Right cardiac atrium (tissue), 5 donors: ENCODE measurements at regions not wholly inside any gene's neighbourhood (a gene's known extent, or its start where the extent isn't known, plus 50 kb on each side); places are given as distances from the start of the nearest gene placed in this dataset.

Experiments used
- ATAC-seq, 2 donors: fragments of 200-7000 bp; cut with Tn5 transposase; one replicate each; pipeline versions ENCODE4 v1.8.0 to v1.9.1; 2020; ENCODE audit warnings: moderate library complexity in 2 of 2, mild to moderate bottlenecking in 1 of 2
- DNase-seq, 3 donors: peaks; one replicate each; pipeline ENCODE4 v3.0.0-alpha.2; 2020
- H3K27ac ChIP-seq: one replicate; pipeline ENCODE4 v1.5.1; 2013; ENCODE audit warnings: mild to moderate bottlenecking, low read length, control low read depth, moderate library complexity
- H3K27me3 ChIP-seq: one replicate; pipeline ENCODE4 v1.6.1; 2013; ENCODE audit not compliant: control insufficient read depth, insufficient read depth
- H3K4me1 ChIP-seq: one replicate; pipeline ENCODE4 v1.6.1; 2013; ENCODE audit warnings: low read length; ENCODE audit not compliant: control insufficient read depth, insufficient read depth
- H3K4me3 ChIP-seq: one replicate; pipeline ENCODE4 v1.5.1; 2013; ENCODE audit warnings: low read length, control low read depth
- H3K9me3 ChIP-seq: one replicate; pipeline ENCODE4 v1.6.1; 2013; ENCODE audit warnings: low read length; ENCODE audit not compliant: control insufficient read depth
- WGBS: extraction: QIAGEN DNeasy Blood & Tissue Kit; methylation state at CpG from one replicate; pipeline ENCODE4 v1.1.7; 2013; 5-methylcytosine and 5-hydroxymethylcytosine counted together
- intact Hi-C, 4 donors: fragments of 100-400 bp; cut with DNase I; formaldehyde crosslinking; loops; one replicate each; pipeline versions ENCODE4 v1.11.0 to v1.14.0; 2022 to 2023
- donor health status: healthy with polysubstance abuse.
- donor health status: DM: no; HTN: yes; CAD: no.
- donor health status: DM: no; HTN: no; CAD: no.
- donor health status: DM: no; HTN: yes; CAD: no; lungs with severe emphysema.
- donor health status: DM: yes; HTN: yes; CAD: no.

GRCh38 chr5:173420108-173420507, 91.9 kb upstream of the STC2 start:
- no peak overlapping the region for H3K27ac ChIP-seq
- DNase-seq = no peak
- no peak overlapping the region for H3K4me3 ChIP-seq
- intact Hi-C loops = no loop called here
- no peaks in the 10 kb centered on the region for H3K9me3 ChIP-seq
- no peak for ATAC-seq
- WGBS = 72% methylated on average over 11 of the region's 11 CpGs
- no peaks in the 10 kb centered on the region for H3K4me1 ChIP-seq
- no peaks in the 10 kb centered on the region for H3K27me3 ChIP-seq

- ATAC-seq (no peak), DNase-seq (no peak)
- Histone ChIP-seq H3K4me3 (no peak overlapping the region), H3K4me1 (no peaks in the 10 kb centered on the region), H3K27ac (no peak overlapping the region), H3K9me3 (no peaks in the 10 kb centered on the region), H3K27me3 (no peaks in the 10 kb centered on the region)
- intact Hi-C loops = no loop called here
- 95% methylated on average over 5 of the region's 5 CpGs for WGBS
Measured at GRCh38 chr5:173413471-173413982, 85.3 kb upstream of the STC2 start.

- intact Hi-C loops = no loop called here
- Histone ChIP-seq H3K9me3 (no peaks in the 10 kb centered on the region), H3K4me3 (no peak overlapping the region), H3K27ac (no peak overlapping the region), H3K27me3 (no peaks in the 10 kb centered on the region), H3K4me1 (no peaks in the 10 kb centered on the region)
- 62% methylated on average over 12 of the region's 12 CpGs for WGBS
- DNase-seq (no peak), ATAC-seq (peak in 1 of 2 donors; percentile 31)
Measured at GRCh38 chr5:173412566-173412965, 84.4 kb upstream of the STC2 start.

- Histone ChIP-seq H3K4me3 (no peak overlapping the region), H3K27ac (no peak overlapping the region), H3K4me1 (no peaks in the 10 kb centered on the region), H3K9me3 (no peaks in the 10 kb centered on the region), H3K27me3 (no peaks in the 10 kb centered on the region)
- WGBS = 71% methylated on average over 10 of the region's 10 CpGs
- DNase-seq (no peak), ATAC-seq (no peak)
- intact Hi-C loops = no loop called here
Measured at GRCh38 chr5:173411791-173412555, 83.8 kb upstream of the STC2 start.

GRCh38 chr5:173410459-173411233, 82.4 kb upstream of the STC2 start:
- WGBS = 79% methylated on average over 9 of the region's 9 CpGs
- H3K4me3 ChIP-seq = no peak overlapping the region
- ATAC-seq (no peak), DNase-seq (no peak)
- H3K4me1 ChIP-seq = no peaks in the 10 kb centered on the region
- no peaks in the 10 kb centered on the region for H3K9me3 ChIP-seq
- H3K27ac ChIP-seq = no peak overlapping the region
- intact Hi-C loops = no loop called here
- no peaks in the 10 kb centered on the region for H3K27me3 ChIP-seq

- Histone ChIP-seq H3K27me3 (no peaks in the 10 kb centered on the region), H3K4me1 (no peaks in the 10 kb centered on the region), H3K27ac (no peak overlapping the region), H3K4me3 (no peak overlapping the region), H3K9me3 (no peaks in the 10 kb centered on the region)
- WGBS = 93% methylated on average over 1 of the region's 1 CpG
- intact Hi-C loops = no loop called here
- DNase-seq (no peak), ATAC-seq (no peak)
Measured at GRCh38 chr5:173408946-173409345, 80.7 kb upstream of the STC2 start.

GRCh38 chr5:173399851-173400250, 71.6 kb upstream of the STC2 start:
- Histone ChIP-seq H3K27me3 (no peaks in the 10 kb centered on the region), H3K27ac (no peak overlapping the region), H3K9me3 (no peaks in the 10 kb centered on the region), H3K4me3 (no peak overlapping the region), H3K4me1 (no peaks in the 10 kb centered on the region)
- no peak for ATAC-seq
- WGBS = 58% methylated on average over 2 of the region's 2 CpGs
- intact Hi-C loops = no loop called here
- no peak for DNase-seq

GRCh38 chr5:173397516-173397915, 69.3 kb upstream of the STC2 start:
- Histone ChIP-seq H3K27ac (no peak overlapping the region), H3K4me3 (no peak overlapping the region), H3K4me1 (no peaks in the 10 kb centered on the region), H3K9me3 (no peaks in the 10 kb centered on the region), H3K27me3 (no peaks in the 10 kb centered on the region)
- WGBS = 61% methylated on average over 6 of the region's 6 CpGs
- no peak for ATAC-seq
- intact Hi-C loops = no loop called here
- DNase-seq = no peak

GRCh38 chr5:173396311-173396993, 68.2 kb upstream of the STC2 start:
- Histone ChIP-seq H3K27me3 (no peaks in the 10 kb centered on the region), H3K27ac (no peak overlapping the region), H3K4me1 (no peaks in the 10 kb centered on the region), H3K9me3 (no peaks in the 10 kb centered on the region), H3K4me3 (no peak overlapping the region)
- WGBS = 77% methylated on average over 14 of the region's 14 CpGs
- intact Hi-C loops = no loop called here
- DNase-seq = no peak
- peak in 1 of 2 donors; percentile 31 for ATAC-seq

- intact Hi-C loops = no loop called here
- H3K9me3 ChIP-seq = no peaks in the 10 kb centered on the region
- no peaks in the 10 kb centered on the region for H3K27me3 ChIP-seq
- no peaks in the 10 kb centered on the region for H3K4me1 ChIP-seq
- no peak overlapping the region for H3K4me3 ChIP-seq
- H3K27ac ChIP-seq = no peak overlapping the region
- DNase-seq (no peak), ATAC-seq (peak in 1 of 2 donors; percentile 41)
- WGBS = 71% methylated on average over 7 of the region's 7 CpGs
Measured at GRCh38 chr5:173395933-173396308, 67.7 kb upstream of the STC2 start.
